Gastroesophageal sphincter (tissue), 4 donors: ENCODE measurements at regions not wholly inside any gene's neighbourhood (a gene's known extent, or its start where the extent isn't known, plus 50 kb on each side); places are given as distances from the start of the nearest gene placed in this dataset.

Experiments used
- ATAC-seq: fragments of 150-250 bp; one replicate; pipeline ENCODE4 v1.9.1; 2016; ENCODE audit warnings: mild to moderate bottlenecking, moderate library complexity
- H3K27ac ChIP-seq, 4 donors: fragments of 200-600 bp; sonication (generic) in 3 of 4; 1 replicate in 3 of 4; 2 replicates in 1 of 4; pipeline ENCODE4 v1.5.1; 2016 to 2019
- H3K27me3 ChIP-seq: fragments of 200-600 bp; sonication (generic); one replicate; pipeline ENCODE4 v1.5.1; 2019
- H3K36me3 ChIP-seq, 2 donors: fragments of 200-600 bp; sonication (generic); one replicate each; pipeline ENCODE4 v1.5.1; 2019; ENCODE audit warnings: control low read depth in 1 of 2
- H3K4me1 ChIP-seq, 3 donors: fragments of 200-600 bp; sonication (generic); 1 replicate in 2 of 3; 2 replicates in 1 of 3; pipeline ENCODE4 v1.5.1; 2016 to 2019; ENCODE audit warnings: control low read depth in 2 of 3
- H3K4me3 ChIP-seq, 2 donors: fragments of 200-600 bp; sonication (generic); one replicate each; pipeline ENCODE4 v1.5.1; 2019; ENCODE audit warnings: mild to moderate bottlenecking in 1 of 2, moderate library complexity in 1 of 2
- H3K9me3 ChIP-seq, 3 donors: fragments of 200-600 bp; sonication (generic); one replicate each; pipeline ENCODE4 v1.5.1; 2017 to 2019; ENCODE audit warnings: control low read depth in 2 of 3
- EP300 ChIP-seq: sonication (generic); formaldehyde crosslinking; IDR thresholded peaks from one replicate; pipeline ENCODE4 v1.6.1; 2017; ENCODE audit warnings: antibody characterized with exemption, mild to moderate bottlenecking
- POLR2A ChIP-seq, 2 donors: fragments of 450-650 bp; IDR thresholded peaks; one replicate each; pipeline ENCODE4 v1.6.1; 2017; ENCODE audit warnings: antibody characterized with exemption in 2 of 2, mild to moderate bottlenecking in 2 of 2, moderate library complexity in 1 of 2
- POLR2AphosphoS5 ChIP-seq: sonication (generic); formaldehyde crosslinking; IDR thresholded peaks from one replicate; pipeline ENCODE4 v1.6.1; 2017; ENCODE audit warnings: antibody characterized with exemption
- WGBS, 2 donors: methylation state at CpG; one replicate each; pipeline ENCODE4 v1.1.5; 2018; ENCODE audit warnings: low coverage in 1 of 2; 5-methylcytosine and 5-hydroxymethylcytosine counted together
- TF ChIP-seq, protein P1 (sequence below), 4 experiments: fragments of 200-600 bp in 2 of 4; fragments of 450-650 bp in 2 of 4; sonication (generic) in 1 of 4; IDR thresholded peaks; one replicate each; pipeline ENCODE4 v1.5.1; 2017 to 2019; ENCODE audit warnings: antibody characterized with exemption in 4 of 4, mild to moderate bottlenecking in 2 of 4, moderate library complexity in 2 of 4

DNA sequence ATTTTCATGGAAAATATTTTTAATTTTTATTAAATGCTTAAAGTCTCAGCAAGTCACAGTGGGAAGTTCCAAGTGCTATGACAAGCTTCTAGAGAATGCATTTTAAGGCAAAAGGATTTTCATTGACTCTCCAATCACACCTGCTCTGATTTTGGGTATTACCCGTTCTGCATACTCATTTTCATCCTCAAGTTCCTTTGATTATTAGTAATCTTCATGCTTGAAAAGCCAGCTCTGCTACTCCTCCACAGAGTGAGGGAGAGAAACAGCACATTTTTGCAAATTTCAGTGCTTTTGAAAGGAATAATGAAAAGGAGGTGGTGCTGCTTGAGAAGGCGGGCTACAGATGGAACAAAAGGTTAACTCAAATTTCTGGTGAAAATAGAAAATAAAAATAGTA lies 450.7 kb downstream of the NSUN3 start:
- Histone ChIP-seq H3K27ac (no peak overlapping the region), H3K9me3 (no peaks in the 10 kb centered on the region), H3K36me3 (no peaks in the 10 kb centered on the region), H3K4me3 (no peak overlapping the region), H3K4me1 (no peaks in the 10 kb centered on the region), H3K27me3 (no peaks in the 10 kb centered on the region)
- 80 to 93% methylated on average over 2 of the region's 2 CpGs for WGBS, 2 donors
- no peak for TF ChIP-seq POLR2AphosphoS5
- TF ChIP-seq EP300, result no peak
- no peak for TF ChIP-seq POLR2A (IDR thresholded peaks at IDR 0.05)
- TF ChIP-seq, protein P1, sequence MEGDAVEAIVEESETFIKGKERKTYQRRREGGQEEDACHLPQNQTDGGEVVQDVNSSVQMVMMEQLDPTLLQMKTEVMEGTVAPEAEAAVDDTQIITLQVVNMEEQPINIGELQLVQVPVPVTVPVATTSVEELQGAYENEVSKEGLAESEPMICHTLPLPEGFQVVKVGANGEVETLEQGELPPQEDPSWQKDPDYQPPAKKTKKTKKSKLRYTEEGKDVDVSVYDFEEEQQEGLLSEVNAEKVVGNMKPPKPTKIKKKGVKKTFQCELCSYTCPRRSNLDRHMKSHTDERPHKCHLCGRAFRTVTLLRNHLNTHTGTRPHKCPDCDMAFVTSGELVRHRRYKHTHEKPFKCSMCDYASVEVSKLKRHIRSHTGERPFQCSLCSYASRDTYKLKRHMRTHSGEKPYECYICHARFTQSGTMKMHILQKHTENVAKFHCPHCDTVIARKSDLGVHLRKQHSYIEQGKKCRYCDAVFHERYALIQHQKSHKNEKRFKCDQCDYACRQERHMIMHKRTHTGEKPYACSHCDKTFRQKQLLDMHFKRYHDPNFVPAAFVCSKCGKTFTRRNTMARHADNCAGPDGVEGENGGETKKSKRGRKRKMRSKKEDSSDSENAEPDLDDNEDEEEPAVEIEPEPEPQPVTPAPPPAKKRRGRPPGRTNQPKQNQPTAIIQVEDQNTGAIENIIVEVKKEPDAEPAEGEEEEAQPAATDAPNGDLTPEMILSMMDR (IDR thresholded peaks at IDR 0.05), result no peak
- no peak for ATAC-seq

DNA sequence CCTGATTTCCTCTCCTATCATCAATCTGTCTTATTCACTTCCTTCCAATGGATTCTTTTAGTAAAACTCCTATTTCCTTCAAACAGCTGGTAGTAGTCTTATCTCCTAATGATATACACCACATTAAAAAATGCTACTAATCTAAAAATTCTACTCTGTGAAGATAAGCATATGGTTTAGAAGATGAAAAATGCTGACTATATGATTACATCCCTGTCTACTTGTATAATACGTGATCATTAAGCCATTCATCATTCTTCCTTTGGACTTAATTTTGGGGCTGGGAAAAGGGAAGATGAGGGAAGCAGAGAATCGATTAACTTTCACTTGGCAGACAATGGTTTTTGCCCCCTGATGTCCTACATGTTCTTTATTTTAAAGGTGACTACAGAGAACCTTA lies 453.1 kb downstream of the NSUN3 start:
- Histone ChIP-seq H3K4me3 (no peak overlapping the region), H3K4me1 (no peaks in the 10 kb centered on the region), H3K9me3 (no peaks in the 10 kb centered on the region), H3K36me3 (no peaks in the 10 kb centered on the region), H3K27me3 (no peaks in the 10 kb centered on the region), H3K27ac (no peak overlapping the region)
- WGBS, 2 donors, result 36 to 83% methylated on average over 2 of the region's 2 CpGs
- no peak for ATAC-seq
- TF ChIP-seq, protein P1 (IDR thresholded peaks at IDR 0.05), result no peak

DNA sequence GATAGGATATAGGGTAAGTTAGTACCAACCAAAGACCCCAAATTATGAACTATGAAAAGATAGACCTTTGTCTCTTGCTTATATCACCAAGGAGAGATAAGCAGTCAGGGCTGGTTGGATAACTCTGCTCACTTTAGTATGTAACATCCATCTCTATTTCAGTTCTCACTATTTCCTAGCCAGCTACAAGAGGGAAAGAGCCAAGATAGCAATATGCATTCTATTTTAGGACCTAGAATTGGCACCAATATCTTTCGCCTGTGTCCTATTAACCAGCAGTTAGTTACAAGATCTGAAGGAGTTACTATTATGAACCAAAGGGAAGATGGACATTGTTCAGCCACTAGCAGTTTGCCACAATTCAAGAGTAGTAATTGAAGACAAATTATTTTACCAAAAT lies 457.5 kb downstream of the NSUN3 start:
- no peaks in the 10 kb centered on the region for H3K9me3 ChIP-seq
- no peak overlapping the region for H3K27ac ChIP-seq
- TF ChIP-seq, protein P1 (IDR thresholded peaks at IDR 0.05), result no peak
- no peak for TF ChIP-seq POLR2AphosphoS5
- TF ChIP-seq POLR2A (IDR thresholded peaks at IDR 0.05), result no peak
- no peak for TF ChIP-seq EP300
- ATAC-seq, result no peak
- no peak overlapping the region for H3K4me3 ChIP-seq
- H3K27me3 ChIP-seq, result no peaks in the 10 kb centered on the region
- H3K36me3 ChIP-seq, result no peaks in the 10 kb centered on the region
- peaks cover 0 to 8% (median 0%) of the 10 kb centered on the region in 3 donors for H3K4me1 ChIP-seq
- 43% methylated on average over 1 of the region's 1 CpG; no CpG with 5 or more reads in 1 of the 2 donors for WGBS, 2 donors

DNA sequence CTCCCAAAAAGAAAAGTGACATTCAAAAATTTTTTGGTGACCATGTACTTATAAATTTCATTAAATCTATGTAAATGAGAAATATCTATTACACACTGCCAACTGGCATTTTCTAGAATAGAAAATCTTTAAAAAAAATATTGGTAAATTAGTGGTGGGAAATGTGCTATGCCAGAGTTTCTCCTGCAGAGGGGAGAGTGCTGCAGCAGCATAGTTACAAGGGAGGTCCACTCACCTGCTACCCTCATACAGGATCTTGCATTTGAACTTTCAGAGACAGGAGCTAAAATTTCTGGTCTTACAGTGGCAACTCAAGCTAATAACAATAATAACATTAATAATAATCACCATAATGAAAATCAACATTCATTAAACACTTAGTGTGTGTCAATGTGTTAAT lies 459.6 kb downstream of the NSUN3 start:
- no peak for TF ChIP-seq POLR2AphosphoS5
- ATAC-seq, result no peak
- no peaks in the 10 kb centered on the region for H3K9me3 ChIP-seq
- no peaks in the 10 kb centered on the region for H3K36me3 ChIP-seq
- no peak overlapping the region for H3K27ac ChIP-seq
- no peak overlapping the region for H3K4me3 ChIP-seq
- peaks cover 0 to 8% (median 0%) of the 10 kb centered on the region in 3 donors for H3K4me1 ChIP-seq
- no peaks in the 10 kb centered on the region for H3K27me3 ChIP-seq

DNA sequence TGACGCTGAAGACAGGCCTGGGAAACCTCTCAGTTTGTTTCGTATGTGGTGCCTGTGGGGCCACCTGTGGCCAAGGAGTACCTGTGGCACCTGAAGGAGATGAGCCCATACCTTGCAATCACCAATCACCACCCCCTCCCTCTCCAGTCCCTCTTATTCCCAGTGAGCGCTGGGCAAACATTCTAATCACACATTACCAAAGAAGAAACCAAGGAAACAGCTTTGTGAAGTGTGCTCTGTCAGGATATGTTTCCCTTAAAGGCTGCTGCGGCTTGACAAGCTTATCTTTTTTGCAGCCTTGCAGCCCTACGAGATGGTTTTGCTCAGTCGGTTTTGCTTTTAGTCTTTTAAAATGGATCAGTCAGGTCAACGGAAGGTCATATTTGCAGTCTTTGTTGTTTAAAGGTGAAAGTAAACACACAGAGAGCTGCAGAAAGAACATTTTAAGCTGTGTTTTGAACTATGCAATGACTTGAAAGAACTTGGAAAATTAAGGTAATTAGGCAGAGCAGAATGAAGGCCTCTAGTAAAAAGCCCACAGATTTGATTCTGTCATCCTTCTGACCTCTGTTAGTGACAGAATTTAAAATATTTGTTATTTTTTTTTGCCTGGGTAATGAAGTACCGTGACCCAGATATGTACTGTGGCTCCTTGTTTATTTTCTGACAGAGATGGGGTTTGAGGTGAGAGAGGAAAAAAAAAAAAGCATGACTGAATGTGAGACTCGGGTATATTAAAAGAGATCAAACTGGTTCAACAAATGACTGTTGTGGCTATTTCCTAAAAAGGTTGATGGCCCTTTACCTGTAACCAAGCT lies 461.4 kb downstream of the NSUN3 start:
- Histone ChIP-seq H3K9me3 (no peaks in the 10 kb centered on the region), H3K4me3 (no peak overlapping the region), H3K27ac (no peak overlapping the region), H3K27me3 (no peaks in the 10 kb centered on the region), H3K36me3 (no peaks in the 10 kb centered on the region), H3K4me1 (peaks cover 0 to 8% (median 0%) of the 10 kb centered on the region in 3 donors)
- WGBS, 2 donors, result 55 to 56% methylated on average over 8 to 9 of the region's 9 CpGs
- TF ChIP-seq, protein P1 (IDR thresholded peaks at IDR 0.05), result no peak
- TF ChIP-seq EP300 (no peak), POLR2AphosphoS5 (no peak), POLR2A (IDR thresholded peaks at IDR 0.05) (no peak)
- no peak for ATAC-seq
